Renal pelvis (tissue), 1 donor: ENCODE measurements at regions not wholly inside any gene's neighbourhood (a gene's known extent, or its start where the extent isn't known, plus 50 kb on each side); places are given as distances from the start of the nearest gene placed in this dataset.
"Not testable (repeated sequence)": the region's sequence is repeated elsewhere in the genome, so short reads cannot be mapped to it uniquely, and the experiment has no call there.

Experiments
- DNase-seq: peaks from one replicate; pipeline ENCODE4 v3.0.0-alpha.2; 2013

DNA sequence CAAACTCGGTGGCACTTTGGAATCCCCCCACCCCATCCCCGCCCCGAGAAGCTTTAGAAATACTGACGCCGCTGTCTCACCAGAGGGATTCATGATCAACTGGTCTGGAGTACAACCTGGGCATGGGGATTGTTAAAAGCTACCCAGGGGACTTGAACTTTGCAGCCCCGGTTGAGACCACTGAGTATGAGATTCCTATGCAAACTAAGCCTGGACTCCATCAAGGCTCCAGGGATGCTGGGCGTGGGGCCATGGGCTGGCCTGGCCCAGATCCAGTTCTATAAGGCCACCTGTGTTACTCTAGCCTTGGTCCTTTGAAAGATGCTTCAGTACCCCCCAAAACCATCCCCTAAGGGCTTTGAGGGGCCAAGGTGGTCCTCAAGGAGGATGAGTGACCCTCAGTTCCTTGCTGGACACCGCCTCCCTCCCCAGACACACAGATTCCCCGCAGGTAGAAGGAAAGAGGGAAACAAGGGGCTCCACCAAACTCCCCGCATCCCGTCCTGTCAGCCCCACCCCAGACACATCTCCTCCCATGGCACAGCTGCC, 68.5 kb downstream of the MRPL36 start:
- DNase-seq = no peak

DNA sequence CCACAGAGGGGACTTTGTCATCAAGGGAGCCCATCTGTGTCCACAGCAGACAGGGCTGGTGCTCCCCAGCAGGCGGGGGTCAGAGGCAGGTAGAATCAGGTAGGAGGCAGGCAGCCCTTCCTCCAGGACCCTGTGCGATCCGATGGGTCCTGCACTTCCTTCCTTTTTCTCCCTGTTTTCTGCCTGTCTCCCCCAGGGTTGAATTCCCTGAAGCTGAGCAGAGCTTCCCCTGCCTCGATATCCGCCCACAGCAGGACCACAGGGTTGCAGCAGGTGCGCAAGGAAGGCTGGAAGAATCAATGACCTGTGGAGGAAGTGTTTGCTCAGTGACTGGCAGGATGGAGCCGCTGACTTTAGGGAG, 69.2 kb downstream of the MRPL36 start:
- no peak for DNase-seq

GRCh38 chr5:1729641-1730486, 69.8 kb downstream of the MRPL36 start:
- DNase-seq = no peak

DNA sequence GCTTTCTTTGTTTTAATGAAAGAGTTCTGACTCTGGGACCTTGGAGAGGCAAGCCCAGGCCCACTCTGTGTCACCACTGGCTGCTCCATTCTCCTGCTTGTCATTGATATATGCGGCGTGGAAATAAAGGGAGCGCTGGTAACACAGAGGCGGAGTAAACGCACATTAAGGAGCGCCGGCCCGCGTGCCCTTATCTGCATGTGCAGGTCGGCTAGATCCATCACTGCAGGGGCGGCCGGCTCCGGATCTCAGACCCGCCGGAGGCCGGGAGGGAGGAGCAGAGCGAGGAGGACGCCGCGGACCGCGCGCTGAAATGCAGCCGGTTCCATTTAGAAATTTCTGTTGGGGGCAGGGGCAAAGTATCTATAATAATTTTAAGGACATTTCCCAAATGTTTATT, 70.8 kb downstream of the MRPL36 start:
- no peak for DNase-seq

GRCh38 chr5:1727571-1727970, 72.1 kb downstream of the MRPL36 start:
- DNase-seq = no peak

GRCh38 chr5:1726956-1727355, 72.7 kb downstream of the MRPL36 start:
- no peak for DNase-seq

DNA sequence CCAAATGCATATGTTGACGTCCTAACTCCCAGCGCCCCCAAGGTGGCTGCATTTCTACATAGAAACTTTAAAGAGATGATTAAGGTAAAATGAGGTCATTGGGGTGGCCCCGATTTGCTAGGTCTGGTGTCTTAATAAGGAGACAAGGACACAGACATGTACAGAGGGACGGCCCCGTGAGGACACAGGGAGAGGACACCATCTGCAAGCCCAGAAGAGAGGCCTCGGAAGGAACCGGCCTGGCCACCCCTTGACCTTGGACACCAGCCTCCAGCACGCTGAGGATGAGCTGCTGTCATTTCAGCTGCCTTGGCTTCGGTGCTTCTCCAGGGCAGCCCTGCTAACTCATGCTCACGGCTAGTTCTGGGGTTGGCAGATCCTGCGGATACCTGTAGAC, 73.2 kb downstream of the MRPL36 start:
- no peak for DNase-seq

- no peak for DNase-seq
Observed at GRCh38 chr5:1725641-1726468, 73.8 kb downstream of the MRPL36 start.

- DNase-seq = no peak
Observed at GRCh38 chr5:1724822-1725602, 74.6 kb downstream of the MRPL36 start.

- DNase-seq = no peak
Observed at GRCh38 chr5:1723957-1724821, 75.4 kb downstream of the MRPL36 start.

GRCh38 chr5:1723476-1723875, 76.2 kb downstream of the MRPL36 start:
- DNase-seq = no peak

DNA sequence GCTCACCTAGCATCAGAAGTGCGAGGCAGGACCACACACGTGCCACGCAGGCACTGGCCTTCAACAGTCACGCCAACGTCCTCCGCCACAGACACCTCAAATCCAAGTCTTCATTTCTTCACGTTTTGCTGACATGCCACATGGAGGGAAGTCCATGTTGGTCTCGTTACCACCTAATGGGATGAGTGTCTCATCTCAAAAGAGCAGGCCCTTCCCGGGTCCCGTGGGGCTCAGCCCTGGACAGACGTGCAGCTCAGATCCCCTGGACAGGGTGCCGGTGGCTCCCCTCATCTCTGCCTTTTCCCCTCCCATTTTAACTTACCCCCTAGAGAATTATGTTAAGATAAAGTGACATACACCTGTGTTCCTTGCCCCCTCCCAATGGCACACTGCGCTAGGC, 76.8 kb downstream of the MRPL36 start:
- no peak for DNase-seq

DNA sequence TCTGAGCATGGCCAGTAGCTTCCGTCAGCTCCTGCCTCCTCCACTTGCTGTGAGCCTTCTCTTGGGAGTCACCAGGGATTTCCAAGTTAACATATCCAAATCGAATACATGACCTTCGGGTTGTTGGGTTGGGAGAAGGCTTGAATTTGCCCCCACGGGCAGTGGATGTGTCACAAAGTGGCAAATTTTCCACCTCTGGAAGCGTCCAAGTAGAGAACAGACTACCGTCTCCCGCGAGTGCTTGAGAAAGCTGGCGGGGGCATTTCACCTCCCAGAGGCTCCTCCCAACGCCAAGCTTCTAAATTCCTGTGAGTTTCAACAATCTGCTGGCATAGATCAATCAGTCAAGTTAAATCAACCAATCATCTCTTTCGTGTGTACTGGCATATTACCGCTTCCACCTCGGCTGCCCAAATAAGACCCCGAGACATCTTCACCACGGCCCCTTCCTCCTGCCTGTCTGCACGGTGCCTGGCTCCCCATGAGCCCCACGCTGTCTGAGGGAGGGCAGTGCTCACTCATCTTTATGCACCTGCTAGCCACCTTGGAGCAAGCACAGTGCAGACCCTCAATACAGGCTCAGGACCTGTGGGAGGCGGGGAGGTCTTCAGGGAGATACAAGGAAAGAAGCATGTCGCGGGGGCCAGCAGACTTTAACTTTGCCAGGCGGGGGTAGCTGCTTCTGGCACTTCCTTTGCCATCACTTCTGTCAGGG, 79.1 kb downstream of the MRPL36 start:
- DNase-seq = no peak

DNA sequence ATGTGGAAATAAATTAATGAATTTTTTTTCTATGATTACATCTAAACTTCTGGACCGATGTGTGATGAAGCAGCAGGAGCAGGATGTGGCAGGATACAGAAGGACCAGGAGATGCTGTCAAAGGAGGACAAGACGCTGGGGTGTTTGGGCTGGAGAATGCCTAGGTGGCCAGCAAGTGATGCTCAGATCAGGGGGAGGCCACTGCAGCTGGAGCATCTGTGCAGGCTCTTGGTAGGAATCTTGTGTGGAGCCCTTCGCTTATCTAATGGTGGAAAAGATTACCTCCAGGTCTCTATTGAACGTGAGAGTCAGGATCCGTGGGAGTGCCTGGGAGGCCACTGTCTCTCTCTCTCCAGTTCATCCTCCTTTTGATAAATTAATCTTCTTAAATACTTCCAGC, 79.8 kb downstream of the MRPL36 start:
- DNase-seq = no peak

DNA sequence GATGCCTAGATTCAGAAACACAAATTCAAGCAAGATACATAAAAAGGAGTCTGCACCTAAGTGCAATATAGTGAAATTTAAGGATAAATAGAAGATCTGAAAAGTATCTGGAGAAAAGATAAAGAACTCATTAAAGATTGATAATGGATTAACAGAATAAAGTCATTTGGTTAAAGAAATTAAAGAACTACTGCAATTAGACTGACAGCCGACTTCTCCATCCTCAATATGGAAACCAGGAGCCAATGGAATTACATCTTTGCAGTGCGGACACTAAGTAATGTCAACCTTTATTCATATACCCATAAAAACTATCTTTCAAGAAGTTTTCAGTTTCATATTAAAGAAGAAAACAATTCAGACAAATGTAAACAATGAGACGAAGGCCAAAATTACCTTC, 81.0 kb downstream of the MRPL36 start:
- DNase-seq = no peak

DNA sequence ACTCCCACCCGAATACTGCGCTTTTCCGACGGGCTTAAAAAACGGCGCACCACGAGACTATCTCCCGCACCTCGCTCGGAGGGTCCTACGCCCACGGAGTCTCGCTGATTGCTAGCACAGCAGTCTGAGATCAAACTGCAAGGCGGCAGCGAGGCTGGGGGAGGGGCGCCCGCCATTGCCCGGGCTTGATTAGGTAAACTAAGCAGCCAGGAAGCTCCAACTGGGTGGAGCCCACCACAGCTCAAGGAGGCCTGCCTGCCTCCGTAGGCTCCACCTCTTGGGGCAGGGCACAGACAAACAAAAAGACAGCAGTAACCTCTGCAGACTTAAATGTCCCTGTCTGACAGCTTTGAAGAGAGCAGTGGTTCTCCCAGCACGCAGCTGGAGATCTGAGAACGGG, 89.5 kb downstream of the MRPL36 start:
- DNase-seq = not testable (repeated sequence)

GRCh38 chr5:1709171-1709803, 90.3 kb downstream of the MRPL36 start:
- DNase-seq = peak; percentile 61

DNA sequence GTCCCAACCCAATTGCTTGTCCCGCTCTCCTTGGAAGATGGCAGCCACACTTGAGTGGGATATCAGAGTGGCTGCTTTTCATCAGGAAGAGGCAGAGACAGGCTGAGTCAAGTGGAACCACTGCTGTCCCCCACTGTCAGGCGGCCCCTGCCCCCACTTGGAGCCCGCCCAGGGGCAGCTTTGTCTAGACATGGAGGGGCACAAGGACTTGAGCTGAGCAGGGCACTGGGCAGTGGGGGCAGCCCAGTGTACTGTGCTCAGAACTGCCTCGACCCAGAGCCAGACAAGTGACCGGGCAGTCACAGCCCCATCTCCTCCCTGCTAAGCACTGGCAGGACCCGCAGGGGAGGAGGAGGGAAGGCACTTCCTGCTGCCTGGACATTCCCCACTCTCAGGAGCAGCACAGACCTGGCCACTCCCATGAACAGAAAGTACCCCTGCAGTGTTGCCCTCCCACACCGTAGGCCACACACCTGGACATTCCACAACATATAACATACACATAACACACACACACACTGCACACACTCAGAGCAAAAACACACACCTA, 91.0 kb downstream of the MRPL36 start:
- DNase-seq = no peak

DNA sequence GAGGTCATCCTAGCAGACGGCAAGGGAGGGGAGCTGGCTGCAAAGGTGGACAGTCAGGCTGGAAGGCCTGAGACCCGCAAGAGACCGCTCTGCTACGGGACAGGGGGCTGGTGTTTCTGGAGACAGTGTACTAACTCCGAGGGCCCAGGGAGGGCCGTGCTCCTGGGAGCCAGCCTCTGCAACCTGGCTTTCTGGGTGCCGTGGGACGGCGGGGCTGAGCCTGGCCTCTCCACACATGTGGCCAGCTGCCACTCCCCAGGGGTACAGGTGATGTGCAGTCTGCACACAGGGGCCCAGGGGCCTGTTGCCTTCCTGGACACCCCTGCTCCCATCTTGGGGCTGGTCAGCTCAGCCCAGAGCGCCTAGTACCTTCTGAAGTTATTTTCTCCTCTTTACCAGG, 92.2 kb downstream of the MRPL36 start:
- no peak for DNase-seq

DNA sequence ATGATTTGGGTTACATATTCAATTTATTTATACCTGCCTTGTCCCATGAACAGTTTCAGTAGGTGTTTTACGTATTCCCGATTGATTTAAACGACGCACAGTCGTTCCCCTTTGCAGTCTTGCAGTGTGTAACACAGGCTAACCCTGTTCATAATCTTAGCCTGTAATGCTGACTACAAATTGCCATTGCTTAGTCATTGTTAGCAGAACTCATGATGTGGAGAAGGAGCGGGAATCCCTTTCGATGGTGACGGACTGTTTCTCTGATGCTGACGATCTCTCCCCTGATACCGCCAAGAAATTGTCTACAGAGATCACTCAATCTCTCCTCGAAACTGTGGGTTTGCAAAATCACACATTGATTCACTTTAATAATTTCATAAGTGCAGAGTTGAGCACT, 93.2 kb downstream of the MRPL36 start:
- DNase-seq = no peak
